NCI-H82 treated with DMSO at 0.1 percent for 48 hours (cell line): ENCODE measurements at regions not wholly inside any gene's neighbourhood (a gene's known extent, or its start where the extent isn't known, plus 50 kb on each side); places are given as distances from the start of the nearest gene placed in this dataset.

Source experiments
- DNase-seq: peaks from one replicate; lab custom pipeline; 2025; ENCODE audit not compliant: unreplicated experiment; lab: John Stamatoyannopoulos, UW

DNA sequence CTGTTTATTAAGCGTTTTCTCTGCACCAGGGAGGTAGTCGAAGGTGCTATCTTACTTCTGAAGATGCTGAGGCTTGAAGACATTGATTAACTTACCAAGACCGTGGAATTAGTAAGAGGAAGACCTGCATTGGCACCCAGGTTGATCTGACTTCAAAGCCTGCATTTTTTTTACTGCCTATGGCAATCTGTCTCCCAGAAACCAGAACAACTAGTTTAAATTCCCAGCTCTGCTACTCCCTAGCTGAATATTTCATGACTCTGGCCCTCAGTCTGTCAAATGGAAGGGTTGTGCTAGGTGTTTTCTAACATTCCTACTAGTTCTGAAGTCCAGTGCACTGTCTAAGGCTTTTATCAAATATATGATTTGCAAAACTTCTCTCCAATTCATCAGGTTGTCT, 52.0 kb upstream of the GRAMD1B start:
- DNase-seq = no peak

DNA sequence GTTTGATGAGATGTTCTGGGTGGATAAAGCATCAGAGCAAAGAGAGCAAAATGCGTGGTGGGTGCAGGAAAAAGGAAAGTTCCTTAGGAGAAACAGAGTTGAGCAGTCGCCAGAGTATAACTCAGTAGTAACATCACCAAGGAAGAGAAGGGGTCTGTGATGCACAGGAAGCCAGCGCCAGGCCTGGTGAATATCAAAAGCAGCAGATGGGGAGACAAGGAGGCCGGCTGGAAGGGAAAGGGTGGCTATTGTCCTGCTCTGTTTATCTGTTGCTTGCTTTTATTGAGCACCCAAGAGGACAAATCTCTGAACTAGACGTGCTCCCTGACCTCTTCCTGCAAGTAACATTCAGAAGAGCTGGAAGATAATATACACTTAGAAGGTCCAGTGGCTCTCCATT, 52.7 kb upstream of the GRAMD1B start:
- DNase-seq = no peak

DNA sequence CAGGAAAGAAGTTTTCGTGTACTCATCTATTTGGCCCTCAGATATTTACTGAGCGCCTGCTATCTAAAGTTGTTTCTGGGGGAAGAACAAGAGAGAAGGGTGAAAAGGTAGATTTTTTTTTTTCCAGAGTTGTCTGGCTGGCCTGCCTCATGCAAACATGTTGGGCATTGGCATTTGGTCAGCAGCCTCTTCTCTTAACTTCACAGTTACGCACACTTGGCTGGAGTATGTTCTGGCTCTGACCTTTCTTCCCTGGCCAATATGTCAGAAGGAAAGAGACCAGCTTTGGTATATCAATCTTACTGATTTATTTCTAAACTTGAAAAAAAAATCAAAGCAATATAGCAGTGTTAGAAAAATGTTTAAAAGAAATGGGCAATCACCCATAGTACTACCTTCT, 54.2 kb upstream of the GRAMD1B start:
- DNase-seq = no peak

- DNase-seq = peak; percentile 55
These were observed 55.5 kb upstream of the GRAMD1B start for GRCh38 chr11:123374622-123374968.

DNA sequence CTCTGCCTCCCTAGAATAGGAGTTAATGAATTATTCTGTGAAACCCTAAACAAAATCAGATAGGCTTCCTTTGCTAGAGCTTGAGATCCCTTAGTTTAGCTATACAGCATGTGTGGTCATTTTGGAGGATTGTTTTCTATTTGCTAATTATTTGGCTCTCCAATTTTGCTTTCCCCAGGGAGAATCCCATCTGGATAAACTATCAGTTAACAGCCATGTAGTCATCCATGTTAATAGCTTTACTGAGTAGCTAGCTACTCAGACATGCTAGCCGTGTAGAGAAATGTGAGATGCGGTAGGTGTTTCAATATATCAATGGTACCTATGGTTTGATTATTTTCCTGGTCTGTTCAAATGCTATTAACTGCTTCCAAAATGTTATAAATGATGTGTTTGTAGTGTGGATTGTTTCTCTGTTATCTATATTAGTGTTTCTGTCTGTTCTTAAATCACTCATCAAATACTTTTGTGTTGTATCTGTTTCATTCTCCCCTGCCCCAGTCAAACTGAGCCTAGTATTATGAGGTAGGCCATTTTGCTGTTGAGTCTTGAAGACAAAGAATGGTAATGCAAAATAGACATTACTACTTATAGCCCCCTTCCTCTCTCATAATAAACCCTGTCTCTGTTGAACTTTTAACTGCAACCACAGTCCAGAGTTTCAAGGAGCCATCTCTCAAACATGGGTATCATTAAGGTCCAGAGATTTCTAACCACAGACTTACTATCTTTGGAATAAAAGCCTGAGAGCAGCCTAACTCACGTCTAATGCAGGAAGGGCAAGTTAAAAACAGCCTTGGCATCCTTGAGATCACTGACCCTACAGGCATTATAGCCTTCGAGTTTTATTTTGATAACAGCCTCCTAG, 56.1 kb upstream of the GRAMD1B start:
- peak; percentile 30 for DNase-seq

DNA sequence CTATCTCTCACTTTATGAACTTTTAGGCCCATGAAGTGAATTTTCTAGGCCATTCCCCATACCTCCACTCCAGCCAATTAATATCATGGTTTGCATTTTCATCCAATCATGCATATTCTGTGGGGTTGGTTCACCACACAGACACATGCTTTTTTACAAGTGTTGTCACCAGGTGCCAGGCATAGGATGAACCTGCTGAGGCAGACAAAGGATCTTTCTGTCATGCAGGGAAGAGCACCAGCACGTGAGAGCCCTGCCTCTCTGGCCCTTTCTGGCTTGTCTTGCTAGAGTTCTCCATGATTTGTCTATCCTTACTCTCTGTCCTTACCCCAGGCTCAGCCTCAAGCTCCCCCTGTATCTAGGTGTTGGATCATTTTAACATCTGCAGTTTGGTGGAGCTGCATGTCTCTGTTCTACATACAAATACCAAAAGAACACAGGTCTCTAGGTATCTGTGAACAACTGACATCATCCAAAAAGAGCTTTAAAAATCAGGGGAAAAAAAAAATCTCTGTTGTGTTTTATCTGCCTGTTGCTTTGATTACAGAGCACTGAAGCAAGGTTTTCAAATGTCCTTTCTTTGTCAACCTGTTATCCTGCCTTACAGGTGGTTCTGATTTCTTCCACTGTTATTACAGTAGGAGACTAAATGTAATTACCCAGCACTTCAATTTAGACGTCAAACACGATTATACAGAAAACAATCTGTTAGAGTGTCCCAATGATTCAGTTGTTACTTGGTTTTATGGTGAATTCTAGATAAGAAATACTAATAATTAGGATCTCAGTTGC, 58.4 kb upstream of the GRAMD1B start:
- DNase-seq = no peak

- DNase-seq = no peak
These were observed 63.1 kb upstream of the GRAMD1B start for GRCh38 chr11:123366924-123367323.

GRCh38 chr11:123365955-123366354, 64.1 kb upstream of the GRAMD1B start:
- no peak for DNase-seq

GRCh38 chr11:123364080-123364479, 66.0 kb upstream of the GRAMD1B start:
- DNase-seq = no peak

DNA sequence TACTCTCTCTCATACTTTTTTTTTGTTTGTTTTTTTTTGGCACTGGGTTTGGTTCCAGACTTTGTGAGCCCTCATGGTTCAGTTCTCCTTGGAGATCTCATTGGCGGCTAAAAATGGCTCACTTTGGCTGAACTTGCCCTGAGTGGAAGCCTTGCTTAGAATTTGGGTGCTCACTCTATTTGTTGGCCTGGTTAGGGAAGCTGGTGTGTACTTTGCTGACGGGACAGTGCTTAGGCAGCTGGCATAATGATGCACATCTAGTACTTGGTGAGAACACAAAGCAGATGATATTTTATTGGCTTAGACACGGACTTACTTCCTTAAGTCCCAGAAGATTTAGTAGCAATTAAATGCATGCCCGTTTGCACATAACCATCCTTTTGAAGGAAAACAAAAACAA, 66.5 kb upstream of the GRAMD1B start:
- no peak for DNase-seq

GRCh38 chr11:123362941-123363340, 67.1 kb upstream of the GRAMD1B start:
- DNase-seq = no peak

GRCh38 chr11:123362186-123362585, 67.9 kb upstream of the GRAMD1B start:
- DNase-seq = no peak

- no peak for DNase-seq
These were observed 69.0 kb upstream of the GRAMD1B start for GRCh38 chr11:123361110-123361509.

DNA sequence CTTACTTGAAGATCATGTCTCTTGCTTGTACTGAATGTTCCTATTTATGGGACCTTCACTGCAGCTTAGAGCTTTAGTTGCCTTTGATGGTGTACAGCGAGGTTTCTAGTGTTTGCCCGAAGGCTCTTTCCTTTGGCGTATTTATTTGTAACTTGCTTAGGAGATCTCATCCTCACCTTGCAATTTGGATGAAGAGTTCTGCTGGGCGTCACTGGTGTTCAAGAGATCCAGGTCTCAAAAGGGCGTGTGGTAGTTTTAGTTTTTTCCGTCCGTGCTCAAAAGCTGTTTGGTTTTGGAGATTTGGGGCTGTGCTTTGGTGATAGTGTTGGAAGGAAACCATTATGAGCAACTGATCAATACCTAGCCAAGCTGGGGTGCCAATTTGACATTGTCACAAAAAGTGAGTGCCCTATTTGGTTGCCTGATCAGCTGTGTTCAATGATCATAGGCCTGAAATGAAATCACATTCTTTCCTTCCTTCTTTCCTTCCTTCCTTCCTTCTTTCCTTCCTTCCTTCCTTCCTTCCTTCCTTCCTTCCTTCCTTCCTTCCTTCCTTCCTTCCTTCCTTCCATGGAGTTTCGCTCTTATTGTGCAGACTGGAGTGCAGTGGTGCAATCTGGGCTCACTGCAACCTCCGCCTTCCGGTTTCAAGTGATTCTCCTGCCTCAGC, 69.7 kb upstream of the GRAMD1B start:
- no peak for DNase-seq

GRCh38 chr11:123357990-123358827, 71.9 kb upstream of the GRAMD1B start:
- peak; percentile 32 for DNase-seq

- DNase-seq = no peak
These were observed 72.6 kb upstream of the GRAMD1B start for GRCh38 chr11:123357353-123357989.

- DNase-seq = no peak
These were observed 73.5 kb upstream of the GRAMD1B start for GRCh38 chr11:123356539-123356938.

DNA sequence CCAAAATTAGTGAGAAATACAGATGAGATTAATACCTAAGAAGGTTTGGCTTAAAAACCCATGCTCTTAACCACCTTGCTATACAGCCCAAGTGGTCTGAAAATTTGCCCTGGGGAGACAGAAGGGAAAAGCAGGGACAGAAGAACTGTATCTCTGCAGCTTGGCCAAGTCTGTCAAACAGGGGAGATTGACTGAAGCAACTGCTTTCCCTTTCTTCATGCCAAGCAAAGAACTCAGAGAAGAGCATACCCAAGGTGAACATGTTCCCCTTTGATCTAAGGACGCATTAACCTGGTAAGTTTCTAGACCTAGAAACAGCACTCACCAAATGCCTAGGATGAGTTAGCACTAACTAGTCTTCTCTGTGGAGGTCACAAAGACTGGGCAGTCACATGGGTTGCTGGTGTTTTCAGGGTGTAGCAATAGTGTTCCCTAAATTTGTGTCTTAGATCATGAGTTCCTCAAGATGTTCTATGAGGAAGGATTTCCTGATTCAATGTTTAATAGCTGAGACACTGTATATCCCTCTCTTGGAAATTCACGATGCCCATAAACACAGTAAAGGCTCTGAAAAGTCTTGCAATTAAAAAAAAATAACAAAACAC, 75.6 kb upstream of the GRAMD1B start:
- no peak for DNase-seq

DNA sequence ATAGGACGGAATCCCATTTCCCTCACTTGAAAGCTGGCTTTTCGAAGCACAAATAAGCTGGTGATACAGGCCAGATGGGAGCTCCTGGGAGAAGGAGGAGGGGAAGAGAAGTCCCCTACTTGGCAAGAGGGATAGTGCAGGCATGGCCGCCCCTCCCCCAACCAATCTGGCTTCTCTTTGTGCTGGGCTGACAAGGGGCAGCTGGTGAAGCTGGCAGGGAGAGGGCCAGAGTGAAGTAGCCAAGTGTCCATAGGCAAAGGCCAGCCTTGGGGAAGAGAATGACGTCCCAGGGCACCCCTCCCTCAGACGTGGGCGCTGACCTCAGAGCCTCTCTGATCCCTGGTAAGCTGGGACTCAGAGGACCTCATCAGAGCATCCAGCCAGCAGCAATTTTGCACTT, 78.7 kb upstream of the GRAMD1B start:
- peak; percentile 97 for DNase-seq

- DNase-seq = no peak
These were observed 80.7 kb upstream of the GRAMD1B start for GRCh38 chr11:123349382-123349781.
